ENCODE measurements at regions not wholly inside any gene's neighbourhood (a gene's known extent, or its start where the extent isn't known, plus 50 kb on each side); places are given as distances from the start of the nearest gene placed in this dataset.

DNA sequence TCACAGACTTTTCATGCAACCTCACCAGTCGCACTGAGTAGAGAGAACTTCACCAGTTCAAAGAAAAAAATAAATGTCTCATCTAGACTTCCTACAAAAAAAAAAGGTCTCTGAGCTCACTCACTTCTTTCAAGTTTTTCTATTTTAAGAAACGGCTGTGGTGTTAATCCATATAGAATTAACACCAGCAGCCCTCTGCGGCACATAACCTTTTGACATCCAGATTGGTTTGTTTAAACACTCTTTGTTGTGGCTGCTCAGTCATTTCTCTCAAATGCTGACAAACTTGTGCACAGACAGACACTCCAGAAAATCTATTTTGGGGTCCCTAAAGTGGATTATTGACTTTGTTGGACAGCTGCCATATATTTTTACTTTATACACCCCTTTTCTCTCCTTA is 874.9 kb downstream of the EFNB2 start:
- no peak for DNase-seq

DNA sequence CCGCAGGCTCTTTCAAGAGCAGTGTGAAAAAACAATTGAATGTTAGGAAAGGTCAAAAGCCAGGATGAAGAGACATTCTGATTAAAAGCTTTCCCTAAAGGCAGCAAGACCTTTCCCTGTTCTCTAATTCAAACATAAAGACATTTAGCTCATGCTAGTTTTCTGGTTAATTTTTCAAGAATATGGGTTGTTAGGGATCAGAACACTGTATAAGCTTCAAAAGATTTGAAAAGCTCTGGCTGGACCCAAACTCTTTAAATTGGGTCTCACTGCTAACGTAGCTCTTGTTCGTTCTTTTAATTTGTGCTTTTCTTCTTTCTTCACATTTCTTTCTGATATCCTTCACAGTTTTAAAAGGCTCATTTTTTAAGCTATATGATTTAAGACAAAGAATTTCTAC is 877.0 kb downstream of the EFNB2 start:
- DNase-seq = no peak

DNA sequence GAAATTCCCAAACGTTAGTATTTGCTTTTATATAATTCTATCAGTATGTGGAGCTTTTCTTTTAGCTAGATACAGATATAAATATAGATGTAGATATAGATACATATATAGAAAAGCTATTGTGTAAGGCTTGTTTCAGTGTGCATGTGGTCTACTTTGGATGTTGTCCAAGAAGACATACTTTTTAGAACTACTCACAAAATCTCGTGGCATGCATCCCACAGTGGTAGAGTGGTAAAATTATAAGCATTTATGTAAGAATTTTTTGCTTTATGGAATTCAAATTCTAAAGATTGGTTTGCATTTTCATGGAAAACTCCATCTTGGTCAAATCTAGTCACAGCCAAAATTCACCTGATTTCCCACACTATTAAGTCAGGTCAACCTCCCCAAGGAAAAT is 880.4 kb downstream of the EFNB2 start:
- DNase-seq = no peak

DNA sequence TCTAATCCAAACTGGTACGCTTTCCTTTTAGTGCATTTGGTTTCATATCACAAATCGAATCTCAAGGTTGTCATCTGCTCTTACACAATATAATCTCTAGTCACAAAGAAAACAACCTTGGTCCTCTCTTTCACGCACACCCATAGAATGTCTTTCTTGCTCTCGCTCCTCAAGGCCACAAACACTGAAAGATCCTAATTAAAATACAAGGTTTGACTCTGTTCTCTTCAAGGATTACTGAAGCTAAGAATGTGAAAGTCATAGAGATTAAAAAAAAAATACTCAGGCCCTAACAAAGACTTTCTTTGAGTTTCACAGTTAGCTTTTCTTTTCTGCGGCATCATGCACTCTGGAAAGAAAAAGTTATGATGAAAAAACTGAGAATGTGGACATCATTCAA is 891.5 kb downstream of the EFNB2 start:
- no peak for DNase-seq

DNA sequence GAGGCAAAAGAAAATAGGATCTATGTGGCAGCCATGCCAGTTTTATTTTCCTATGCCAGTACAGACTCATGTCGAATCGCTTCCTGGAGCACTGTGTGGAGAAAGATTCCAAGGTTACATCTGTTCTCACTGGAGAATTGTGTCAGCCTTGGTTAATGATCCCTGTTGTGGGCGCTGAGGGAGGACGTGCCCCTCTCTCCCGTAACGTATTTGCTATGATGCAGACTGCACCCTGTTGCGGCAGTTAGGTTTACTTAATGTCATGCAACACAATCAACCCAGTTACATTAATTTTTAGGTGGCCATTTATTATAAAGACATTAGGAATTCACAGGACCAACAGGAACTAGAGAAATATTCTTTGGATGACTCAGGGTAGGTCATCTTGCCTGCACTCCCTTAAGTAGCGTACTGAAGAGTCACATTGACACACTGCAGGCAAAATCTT is 892.9 kb downstream of the EFNB2 start:
- no peak for DNase-seq

DNA sequence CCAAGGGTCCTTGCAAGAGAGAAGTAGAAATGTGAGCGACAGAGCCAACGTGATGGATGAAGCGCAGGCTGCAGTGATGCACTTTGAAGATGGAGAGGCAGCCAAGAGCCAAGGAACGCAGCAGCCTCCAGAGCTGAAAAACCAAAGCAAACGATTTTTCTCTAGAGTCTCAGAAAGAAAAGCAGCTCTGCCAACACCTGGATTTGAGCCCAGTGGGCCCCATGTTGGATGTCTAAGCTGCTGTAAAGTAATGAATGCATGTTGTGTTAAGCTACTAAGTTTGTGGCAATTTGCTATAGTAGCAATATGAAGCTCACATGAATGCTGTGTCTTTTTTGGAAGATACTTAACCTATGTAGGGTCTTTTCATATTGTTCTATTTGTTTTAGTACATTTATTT is 894.3 kb downstream of the EFNB2 start:
- no peak for DNase-seq

DNA sequence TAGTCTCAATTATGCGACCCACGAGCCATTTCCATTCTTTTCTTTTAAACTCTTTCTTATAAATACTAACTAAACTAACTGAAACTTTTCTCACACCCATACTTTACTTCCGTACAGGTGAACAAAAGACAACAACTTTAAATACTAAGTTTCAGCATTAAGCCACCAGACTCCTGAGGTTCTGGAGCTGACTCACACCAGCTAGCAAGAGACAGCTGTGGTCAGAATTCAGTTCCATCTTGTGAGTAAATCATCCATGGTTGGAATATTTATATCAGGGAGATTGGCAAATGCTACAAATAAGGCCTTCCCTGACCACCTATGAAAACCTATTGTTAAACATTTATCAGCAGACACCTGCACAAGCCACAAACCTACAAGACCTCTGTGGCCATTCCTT is 897.0 kb downstream of the EFNB2 start:
- DNase-seq = no peak

DNA sequence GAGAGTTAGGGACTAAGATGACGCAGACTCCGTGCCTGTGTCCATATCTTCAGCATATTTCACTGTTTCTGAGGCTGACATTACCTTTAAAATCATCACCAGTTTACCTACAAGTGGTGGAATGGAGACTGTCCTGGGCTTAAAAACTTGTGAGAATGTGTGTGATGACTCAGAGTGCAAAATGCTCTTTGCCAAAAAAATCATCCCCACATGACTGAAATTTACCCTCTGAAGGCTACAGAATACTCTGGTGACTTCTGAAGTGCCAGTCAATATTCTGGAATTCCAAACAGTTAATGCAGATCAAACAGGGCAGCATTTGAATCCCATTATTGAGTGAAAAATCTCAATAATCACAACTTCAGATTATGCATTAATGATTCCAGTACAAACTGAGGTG is 901.4 kb downstream of the EFNB2 start:
- no peak for DNase-seq

DNA sequence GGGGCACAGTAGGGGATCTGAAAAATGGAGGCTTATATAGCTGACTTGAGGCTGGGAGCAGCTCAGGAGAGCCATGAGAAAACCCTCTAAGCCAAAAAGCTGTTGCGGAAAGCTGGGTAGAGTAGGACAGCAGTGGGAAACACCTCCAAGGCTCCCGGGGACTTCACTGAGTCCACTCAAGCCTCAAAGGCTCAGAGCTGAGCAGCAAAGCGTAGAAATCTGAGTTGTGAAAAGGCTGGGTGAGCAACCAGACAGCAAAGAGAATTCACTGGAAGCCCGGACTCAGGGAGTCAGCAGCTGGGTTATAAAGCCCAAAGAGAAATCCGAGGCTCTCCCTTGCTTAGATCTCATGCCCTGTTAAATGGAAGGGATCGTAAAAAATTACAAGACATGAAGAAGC is 905.0 kb downstream of the EFNB2 start:
- no peak for DNase-seq

DNA sequence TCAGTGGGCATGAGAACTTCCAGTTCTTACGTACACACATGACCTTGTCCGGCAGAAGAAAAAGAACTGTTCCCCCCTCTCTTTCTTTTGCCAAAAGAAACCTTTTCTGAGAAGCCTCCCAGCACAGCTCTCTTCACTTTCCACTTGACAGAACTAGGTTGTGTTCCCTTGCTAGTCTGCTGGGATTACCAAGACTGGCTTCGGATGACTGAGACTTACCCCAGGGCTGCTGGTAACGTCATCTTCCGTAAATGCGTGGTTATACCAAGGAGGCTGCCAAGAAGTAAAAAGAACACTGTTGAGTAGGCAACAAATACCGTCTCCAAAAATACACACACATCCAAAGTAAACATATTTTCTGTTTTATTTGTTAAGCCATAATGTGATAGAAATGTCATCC is 908.2 kb downstream of the EFNB2 start:
- no peak for DNase-seq

DNA sequence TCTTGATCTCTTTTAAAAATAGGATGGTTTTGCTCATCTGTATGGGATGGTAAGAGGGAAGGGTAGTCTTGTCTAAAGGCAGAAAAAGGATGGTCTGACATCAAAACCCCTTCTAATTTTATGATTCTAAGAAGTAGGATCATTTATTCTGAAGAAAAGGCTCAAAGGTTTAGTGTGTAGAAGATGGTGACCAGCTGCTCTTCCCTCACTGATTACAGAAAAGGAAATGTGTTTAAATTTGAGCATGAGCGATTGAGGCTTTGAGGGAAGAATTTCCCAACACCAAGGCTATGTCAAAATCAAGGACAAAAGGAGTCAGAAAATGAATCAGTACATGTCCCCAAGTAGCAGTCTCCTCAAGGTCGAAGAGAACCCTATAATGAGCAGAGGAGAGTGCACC is 909.8 kb downstream of the EFNB2 start:
- DNase-seq = no peak

DNA sequence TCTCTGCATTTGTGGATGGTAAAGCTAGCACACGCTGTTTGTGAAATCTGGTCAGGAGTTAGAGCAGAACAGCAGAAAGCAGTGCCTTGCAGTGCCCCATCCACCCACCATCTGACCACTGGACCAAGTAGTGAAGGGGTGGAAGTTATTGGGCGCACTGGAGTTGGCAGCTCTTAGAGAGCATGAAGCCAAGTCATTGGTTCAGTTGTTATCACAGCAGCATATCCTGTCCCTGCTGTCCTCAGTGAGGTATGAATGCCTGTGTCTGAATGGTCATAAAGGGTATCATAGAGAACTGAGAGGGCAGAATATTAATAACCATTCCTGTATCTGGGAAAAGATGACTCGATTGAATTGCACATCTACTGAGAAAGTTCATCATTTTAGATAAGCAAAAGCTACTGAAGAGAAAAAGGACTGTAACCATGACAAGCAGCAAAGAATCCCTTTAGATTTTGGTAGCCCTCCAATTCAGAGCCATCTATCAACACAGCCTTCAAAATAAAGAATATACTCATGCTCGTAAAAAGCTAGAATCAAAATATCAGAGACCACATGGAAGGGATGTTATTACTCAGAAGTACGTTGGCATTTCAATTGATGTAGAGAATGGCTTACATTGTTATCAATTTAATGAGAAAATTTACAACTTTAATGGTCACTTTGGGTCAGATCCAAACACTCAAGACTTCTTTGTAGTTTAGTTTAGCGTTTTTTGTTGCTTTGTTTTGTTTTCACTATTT is 919.0 kb downstream of the EFNB2 start:
- no peak for DNase-seq

DNA sequence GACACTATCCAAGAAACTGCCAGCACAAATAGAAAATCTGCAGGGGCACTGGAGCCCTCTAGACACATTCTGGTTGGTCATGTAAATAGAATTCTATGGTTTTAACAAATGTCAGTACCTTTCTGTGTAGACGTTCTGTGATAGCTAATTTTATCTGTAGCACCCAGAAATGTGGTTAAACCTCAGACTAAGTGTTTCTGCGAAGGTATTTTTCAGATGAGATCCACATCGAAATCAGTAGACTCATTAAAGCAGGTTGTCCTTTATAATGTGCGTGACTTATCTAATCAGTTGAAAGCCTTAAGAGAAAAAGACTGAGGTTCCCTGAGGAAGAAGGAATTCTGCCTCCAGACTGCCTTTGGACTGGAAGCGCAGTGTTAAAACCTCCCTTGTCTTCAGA is 922.9 kb downstream of the EFNB2 start:
- no peak for DNase-seq

DNA sequence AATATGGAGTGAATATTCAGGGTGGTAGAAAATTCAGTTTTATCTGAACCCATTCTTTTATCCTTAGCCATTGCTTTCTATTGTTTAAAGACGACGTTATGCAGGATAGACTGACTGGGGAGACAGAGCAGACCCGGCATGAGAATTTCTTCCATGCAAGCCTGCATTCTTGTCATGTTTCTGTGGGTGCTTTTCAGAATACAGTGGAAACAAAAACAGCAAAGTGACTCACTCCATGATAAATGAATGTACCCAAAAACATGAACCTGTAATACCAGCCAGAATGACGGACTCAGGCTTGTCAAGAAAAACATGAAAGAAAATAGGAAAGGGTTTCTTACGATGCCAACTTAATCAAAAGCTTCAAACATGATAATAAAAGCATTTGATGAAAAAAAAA is 924.0 kb downstream of the EFNB2 start:
- no peak for DNase-seq

DNA sequence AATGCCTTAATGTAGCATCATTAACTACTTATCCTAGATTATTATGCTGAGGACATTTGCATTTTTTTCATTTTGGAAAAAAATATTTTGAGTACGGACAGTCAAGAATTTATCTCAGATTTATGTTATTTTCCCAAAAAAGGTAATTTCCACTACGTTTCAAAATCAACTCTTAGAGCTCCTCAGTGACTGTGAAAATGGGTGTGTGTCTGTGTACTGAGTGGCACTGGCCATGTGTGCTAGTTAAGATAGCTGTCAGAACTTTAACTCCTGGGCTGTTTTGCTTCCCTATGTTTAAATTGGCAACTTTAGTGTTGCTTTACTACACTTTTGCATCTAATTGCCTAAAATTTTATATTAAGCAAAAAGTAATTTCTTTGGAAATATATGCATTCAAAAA is 927.4 kb downstream of the EFNB2 start:
- no peak for DNase-seq

DNA sequence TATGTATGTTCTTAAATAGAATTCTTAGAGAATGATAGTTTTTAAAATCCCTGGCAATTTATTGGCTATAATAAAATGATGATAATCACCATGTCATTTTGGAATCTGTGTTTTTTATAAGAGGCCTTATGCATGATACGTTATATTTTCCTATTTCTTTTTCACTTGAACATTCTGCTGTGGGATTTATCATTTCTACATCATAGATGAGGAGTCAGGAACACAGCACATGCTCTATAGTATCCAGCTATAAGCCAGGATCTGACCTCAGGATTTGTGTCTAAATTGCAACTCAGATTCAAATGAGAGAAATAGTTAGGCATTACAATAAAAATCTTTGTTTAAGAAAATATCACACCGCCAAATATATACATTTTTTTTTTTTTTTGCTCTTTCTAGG is 928.0 kb downstream of the EFNB2 start:
- no peak for DNase-seq

DNA sequence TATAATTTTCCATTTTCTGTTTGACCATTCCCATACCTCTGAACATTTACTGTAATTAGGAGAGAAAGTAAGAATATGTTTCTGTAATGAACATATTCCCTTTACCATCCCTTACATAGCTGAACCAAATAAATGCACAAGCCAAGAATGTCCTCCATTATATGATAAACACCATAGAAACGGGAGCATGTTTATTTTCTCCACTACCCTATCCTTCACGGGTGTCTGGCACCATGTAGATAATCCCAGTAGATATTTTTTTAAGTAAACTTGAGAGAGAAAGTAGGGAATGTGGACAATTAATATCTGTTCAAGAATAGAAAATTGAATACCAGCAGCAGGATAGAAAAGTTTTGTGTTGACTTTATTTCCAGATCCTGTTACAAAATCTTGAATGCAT is 928.4 kb downstream of the EFNB2 start:
- no peak for DNase-seq

DNA sequence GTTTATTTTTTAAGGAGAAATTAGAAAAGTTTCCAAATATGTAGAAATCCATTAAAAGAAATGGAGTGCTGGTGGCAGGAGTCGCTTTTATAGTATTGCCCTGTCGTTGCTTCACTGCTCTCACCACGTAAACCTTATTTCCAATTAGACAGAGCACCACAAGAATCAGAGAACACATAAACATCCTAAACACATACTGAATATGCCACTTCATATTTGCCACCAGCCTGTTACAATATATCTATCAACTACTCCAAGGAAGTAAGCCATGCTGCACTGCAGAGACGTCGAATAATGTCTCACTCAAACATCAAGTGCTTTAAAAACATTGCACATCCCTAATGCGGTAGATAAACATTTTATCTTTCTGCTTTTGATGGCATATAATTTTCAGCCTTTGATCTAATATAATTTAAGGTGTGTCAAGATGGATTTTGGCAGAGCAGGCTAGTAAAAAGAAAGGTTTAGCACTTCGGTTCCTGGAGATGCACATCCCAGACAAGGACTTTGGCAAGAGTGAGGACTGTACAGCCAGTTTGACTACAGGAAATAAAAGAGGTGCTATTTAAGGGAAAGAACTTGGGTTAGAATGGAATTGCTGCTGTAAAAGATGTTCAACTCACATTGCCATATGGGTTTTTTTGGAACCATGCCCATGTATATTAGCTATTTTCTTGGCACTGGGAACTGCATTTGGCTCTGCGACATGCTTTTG is 932.3 kb downstream of the EFNB2 start:
- DNase-seq = no peak

DNA sequence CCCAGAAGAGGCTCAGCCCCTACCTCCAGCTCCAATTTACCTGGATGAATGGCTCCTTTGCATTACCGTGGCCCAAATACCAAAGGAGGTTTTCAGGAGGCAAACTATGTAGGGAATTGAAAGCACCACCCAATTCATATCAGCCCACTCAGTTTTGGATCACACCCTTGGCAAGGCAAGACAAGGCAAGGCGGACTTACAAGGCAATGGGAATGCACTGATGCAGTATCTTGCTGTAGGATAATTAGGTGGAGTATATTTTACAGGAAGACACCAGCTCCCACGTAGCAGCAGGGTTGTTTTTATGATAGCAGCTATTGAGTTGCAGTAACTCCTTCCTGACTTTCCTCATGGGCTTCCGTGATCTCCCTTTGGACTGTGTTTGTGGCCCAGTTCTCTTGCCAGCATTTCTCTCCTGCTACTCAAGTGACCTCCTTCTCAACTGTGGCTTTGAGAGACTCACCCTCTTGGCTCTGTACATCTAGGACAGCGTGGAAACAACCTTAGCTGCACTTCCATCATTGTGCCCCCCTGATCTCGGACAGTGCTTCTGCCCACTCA is 935.9 kb downstream of the EFNB2 start:
- no peak for DNase-seq

DNA sequence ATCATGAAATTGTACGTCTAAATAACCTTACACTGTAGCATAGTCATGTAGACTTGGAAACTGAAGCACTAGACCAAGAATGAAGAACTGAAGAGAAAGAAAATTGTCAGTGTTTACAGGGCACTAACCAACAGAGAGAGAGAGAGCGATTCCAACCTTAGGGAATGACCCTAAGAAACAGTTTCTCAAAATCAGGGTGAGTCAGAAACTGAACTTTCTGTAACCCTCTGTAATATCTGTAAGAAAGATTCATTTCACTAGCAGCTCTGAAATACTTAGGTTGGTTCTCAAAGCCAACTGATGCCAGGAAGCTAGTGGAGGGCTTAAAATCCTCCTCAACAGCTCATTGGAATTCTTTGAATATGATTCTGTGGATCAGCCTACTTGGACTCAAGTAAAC is 936.9 kb downstream of the EFNB2 start:
- no peak for DNase-seq

DNA sequence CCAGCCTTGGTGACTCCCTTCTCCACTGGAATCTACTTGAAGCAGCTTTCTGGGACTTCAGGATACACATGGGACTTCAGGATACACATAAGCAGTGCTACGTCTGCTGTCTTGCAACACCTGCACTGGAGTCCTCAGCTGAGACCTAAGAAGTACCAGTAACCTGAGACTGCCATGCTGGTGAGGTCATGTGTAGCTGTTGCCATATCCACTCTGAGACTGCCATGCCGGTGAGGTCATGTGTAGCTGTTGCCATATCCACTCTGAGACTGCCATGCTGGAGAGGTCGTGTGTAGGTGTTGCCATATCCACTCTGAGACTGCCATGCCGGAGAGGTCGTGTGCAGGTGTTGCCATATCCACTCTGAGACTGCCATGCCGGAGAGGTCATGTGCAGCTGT is 937.9 kb downstream of the EFNB2 start:
- DNase-seq = no peak

DNA sequence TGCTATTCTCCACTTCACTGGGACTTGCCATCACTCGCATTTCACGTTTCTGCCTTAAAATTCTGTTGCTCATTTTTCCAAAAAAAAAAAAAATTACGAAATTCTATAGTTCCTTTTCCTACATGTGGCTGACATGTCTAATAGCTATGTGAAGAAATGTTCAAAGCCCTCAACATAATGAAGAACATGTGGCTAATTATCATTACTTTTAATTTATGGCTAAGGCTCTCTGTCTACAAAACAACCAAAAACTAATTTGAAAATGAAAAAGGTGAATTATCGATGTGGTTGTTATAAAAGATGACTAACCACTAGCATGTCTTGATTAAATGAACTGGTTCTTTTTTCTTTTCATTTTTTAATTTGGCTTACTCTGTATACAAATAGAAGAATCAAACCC is 940.0 kb downstream of the EFNB2 start:
- DNase-seq = no peak

DNA sequence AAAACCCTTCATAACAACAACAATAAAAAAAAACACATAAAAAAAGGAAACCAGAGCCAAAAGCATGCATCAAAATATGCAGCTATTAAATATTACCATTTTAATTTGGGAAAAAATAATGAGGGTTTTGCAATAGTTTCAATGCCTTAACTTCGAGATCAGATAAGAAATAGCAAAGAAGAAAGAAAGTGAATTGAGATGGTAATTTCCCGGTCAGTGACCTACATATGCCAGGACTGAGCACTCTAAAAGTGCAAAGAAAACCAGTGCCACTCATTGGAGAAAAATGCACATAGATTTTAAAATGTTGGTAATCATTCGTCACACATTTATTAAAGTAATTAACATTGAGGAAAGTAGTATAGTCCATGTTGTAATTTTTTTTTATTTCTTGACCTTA is 944.2 kb downstream of the EFNB2 start:
- no peak for DNase-seq

DNA sequence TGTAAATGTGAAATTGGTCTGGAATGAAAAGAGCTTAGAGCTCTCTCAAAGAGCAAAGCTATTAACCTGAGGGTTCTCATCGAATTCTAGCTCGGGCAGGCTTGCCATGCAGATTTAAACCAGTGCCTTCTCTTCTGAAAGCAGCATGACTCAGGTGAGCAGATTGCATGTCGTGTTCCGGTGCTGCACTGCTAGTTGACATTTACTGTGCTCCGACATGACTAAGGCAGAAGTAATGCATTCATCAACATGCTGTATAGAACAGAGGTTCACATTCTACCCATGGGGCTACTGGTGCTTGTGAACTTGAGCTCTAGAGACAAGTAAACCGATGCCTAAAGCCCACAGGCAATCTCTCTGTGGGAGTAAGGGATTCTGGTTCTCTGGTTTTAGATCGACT is 947.7 kb downstream of the EFNB2 start:
- no peak for DNase-seq
